ENCODE measurements at regions not wholly inside any gene's neighbourhood (a gene's known extent, or its start where the extent isn't known, plus 50 kb on each side); places are given as distances from the start of the nearest gene placed in this dataset.

DNA sequence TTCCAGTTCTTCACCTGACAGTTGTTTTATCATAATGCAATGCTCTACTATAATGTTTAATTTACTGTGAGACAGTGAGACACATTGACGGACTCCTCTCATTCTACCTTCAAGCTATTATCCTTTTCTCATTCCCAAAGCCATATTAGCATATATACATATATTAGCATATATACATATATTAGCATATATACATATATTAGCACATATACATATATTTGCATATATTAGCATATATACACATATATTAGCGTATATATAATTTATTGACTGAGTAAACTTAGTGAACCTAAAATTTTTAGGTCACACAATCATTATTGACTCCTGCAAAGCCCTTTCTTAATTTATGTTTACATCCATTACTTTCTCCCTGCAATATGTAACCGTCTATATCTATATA is 555.0 kb upstream of the ADGRB3 start:
- H3K79me1 ChIP-seq (ENCODE audit: low read depth, low read length), result no peaks in the 10 kb centered on the region
- H3K4me3 ChIP-seq (ENCODE audit: low read length in 2 of 2), result no peak overlapping the region
- DNase-seq (ENCODE audit: low spot score), result no peak
- H2BK15ac ChIP-seq (ENCODE audit: low read length), result no peak overlapping the region
- no peak overlapping the region for H2BK120ac ChIP-seq (ENCODE audit: low read depth, low read length)
- H3K27ac ChIP-seq (replicated peaks; ENCODE audit: low read length), result no peak overlapping the region
- H3K14ac ChIP-seq (ENCODE audit: low read length), result no peak overlapping the region
- no peaks in the 10 kb centered on the region for H3K4me1 ChIP-seq (ENCODE audit: control insufficient read depth in 2 of 2, insufficient read depth in 1 of 2, low read depth in 1 of 2, low read length in 2 of 2)
- no peak overlapping the region for H2AK5ac ChIP-seq (ENCODE audit: low read depth, low read length)
- no peak overlapping the region for H3K4ac ChIP-seq (ENCODE audit: low read length)
- no peak overlapping the region for H3K9ac ChIP-seq (ENCODE audit: low read depth, low read length, poor library complexity)
- H3K27me3 ChIP-seq (ENCODE audit: control insufficient read depth in 3 of 3, insufficient read depth in 3 of 3, low read depth in 1 of 3, low read length in 3 of 3), result no peaks in the 10 kb centered on the region
- no peaks in the 10 kb centered on the region for H3K36me3 ChIP-seq (replicated peaks in 1 of 2; ENCODE audit: control insufficient read depth in 2 of 2, insufficient read depth in 2 of 2, low read length in 2 of 2)
- no peak overlapping the region for H4K91ac ChIP-seq (ENCODE audit: low read depth, low read length, poor library complexity)
- no peak overlapping the region for H2AFZ ChIP-seq (ENCODE audit: low read length)
- no peak overlapping the region for H2BK12ac ChIP-seq (ENCODE audit: low read length)
- no peaks in the 10 kb centered on the region for H3K9me3 ChIP-seq (replicated peaks in 1 of 2; ENCODE audit: control insufficient read depth in 2 of 2, insufficient read depth in 1 of 2, low read depth in 1 of 2, low read length in 2 of 2)
- H4K8ac ChIP-seq (ENCODE audit: low read depth, low read length), result no peak overlapping the region
- WGBS, 2 donors (ENCODE audit: extremely low coverage in 2 of 2, insufficient read length in 2 of 2, insufficient replicate concordance in 1 of 2), result no CpG with 5 or more reads among the region's 3 CpGs
- no peak overlapping the region for H3K4me2 ChIP-seq (ENCODE audit: insufficient read depth, low read length, poor library complexity, severe bottlenecking)
- H3K18ac ChIP-seq (ENCODE audit: low read length), result no peak overlapping the region
- no peak overlapping the region for H2BK5ac ChIP-seq (ENCODE audit: low read length)
- no peak overlapping the region for H3K23ac ChIP-seq (ENCODE audit: low read depth, low read length, poor library complexity)

DNA sequence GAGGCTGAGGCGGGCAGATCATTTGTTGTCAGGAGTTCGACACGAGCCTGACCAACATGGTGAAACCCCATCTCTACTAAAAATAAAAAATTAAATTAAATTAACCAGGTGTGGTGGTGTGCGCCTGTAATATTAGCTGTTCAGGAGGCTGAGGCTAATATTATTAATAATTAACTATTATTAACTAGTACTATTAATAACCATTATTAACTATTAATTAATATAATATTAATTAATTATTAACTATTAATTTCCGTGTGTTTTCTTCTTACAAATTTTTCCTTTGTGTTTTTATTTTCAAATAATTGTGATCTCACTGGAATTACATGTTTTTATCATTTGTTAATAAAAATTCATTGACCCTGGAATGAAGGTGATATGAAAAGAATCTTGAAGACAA is 557.4 kb upstream of the ADGRB3 start:
- Histone ChIP-seq H3K79me1 (ENCODE audit: low read depth, low read length) (no peaks in the 10 kb centered on the region), H3K27me3 (ENCODE audit: control insufficient read depth in 3 of 3, insufficient read depth in 3 of 3, low read depth in 1 of 3, low read length in 3 of 3) (no peaks in the 10 kb centered on the region), H3K4me2 (ENCODE audit: insufficient read depth, low read length, poor library complexity, severe bottlenecking) (no peak overlapping the region), H3K9ac (ENCODE audit: low read depth, low read length, poor library complexity) (no peak overlapping the region), H3K9me3 (replicated peaks in 1 of 2; ENCODE audit: control insufficient read depth in 2 of 2, insufficient read depth in 1 of 2, low read depth in 1 of 2, low read length in 2 of 2) (no peaks in the 10 kb centered on the region), H3K18ac (ENCODE audit: low read length) (no peak overlapping the region), H2BK12ac (ENCODE audit: low read length) (no peak overlapping the region), H2BK15ac (ENCODE audit: low read length) (no peak overlapping the region), H3K23ac (ENCODE audit: low read depth, low read length, poor library complexity) (no peak overlapping the region), H4K8ac (ENCODE audit: low read depth, low read length) (no peak overlapping the region), H3K4me3 (ENCODE audit: low read length in 2 of 2) (no peak overlapping the region), H2BK5ac (ENCODE audit: low read length) (no peak overlapping the region), H2AK5ac (ENCODE audit: low read depth, low read length) (no peak overlapping the region), H3K4me1 (ENCODE audit: control insufficient read depth in 2 of 2, insufficient read depth in 1 of 2, low read depth in 1 of 2, low read length in 2 of 2) (no peaks in the 10 kb centered on the region), H3K36me3 (replicated peaks in 1 of 2; ENCODE audit: control insufficient read depth in 2 of 2, insufficient read depth in 2 of 2, low read length in 2 of 2) (no peaks in the 10 kb centered on the region), H2AFZ (ENCODE audit: low read length) (no peak overlapping the region), H3K14ac (ENCODE audit: low read length) (no peak overlapping the region), H4K91ac (ENCODE audit: low read depth, low read length, poor library complexity) (no peak overlapping the region), H2BK120ac (ENCODE audit: low read depth, low read length) (no peak overlapping the region), H3K4ac (ENCODE audit: low read length) (no peak overlapping the region), H3K27ac (replicated peaks; ENCODE audit: low read length) (no peak overlapping the region)
- no peak for DNase-seq (ENCODE audit: low spot score)
- no CpG with 5 or more reads among the region's 5 CpGs for WGBS, 2 donors (ENCODE audit: extremely low coverage in 2 of 2, insufficient read length in 2 of 2, insufficient replicate concordance in 1 of 2)

DNA sequence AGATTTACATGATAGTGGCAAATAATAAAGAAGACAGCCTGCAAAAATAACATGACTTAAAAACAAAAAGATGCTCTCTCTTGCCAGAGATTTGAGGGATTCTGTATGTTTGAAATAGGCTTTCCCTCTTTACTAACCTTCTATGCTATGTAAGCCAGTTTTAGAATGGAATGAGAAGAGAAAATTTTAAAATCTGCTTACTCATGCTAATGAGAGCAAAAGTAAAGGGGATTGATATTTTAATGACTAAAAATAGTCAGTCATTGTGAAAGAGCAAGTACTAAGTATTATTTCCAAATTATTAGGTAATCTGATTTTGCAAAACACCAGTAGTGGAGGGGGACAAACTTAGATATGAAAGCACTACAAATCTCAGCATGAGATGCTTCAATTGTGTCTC is 563.3 kb upstream of the ADGRB3 start:
- H4K8ac ChIP-seq (ENCODE audit: low read depth, low read length), result no peak overlapping the region
- DNase-seq (ENCODE audit: low spot score), result no peak
- no peak overlapping the region for H2BK15ac ChIP-seq (ENCODE audit: low read length)
- no peak overlapping the region for H2AK5ac ChIP-seq (ENCODE audit: low read depth, low read length)
- H3K23ac ChIP-seq (ENCODE audit: low read depth, low read length, poor library complexity), result no peak overlapping the region
- no peak overlapping the region for H3K4me2 ChIP-seq (ENCODE audit: insufficient read depth, low read length, poor library complexity, severe bottlenecking)
- no peaks in the 10 kb centered on the region for H3K36me3 ChIP-seq (replicated peaks in 1 of 2; ENCODE audit: control insufficient read depth in 2 of 2, insufficient read depth in 2 of 2, low read length in 2 of 2)
- H2AFZ ChIP-seq (ENCODE audit: low read length), result no peak overlapping the region
- H2BK5ac ChIP-seq (ENCODE audit: low read length), result no peak overlapping the region
- H2BK120ac ChIP-seq (ENCODE audit: low read depth, low read length), result no peak overlapping the region
- H3K27ac ChIP-seq (replicated peaks; ENCODE audit: low read length), result no peak overlapping the region
- H3K18ac ChIP-seq (ENCODE audit: low read length), result no peak overlapping the region
- H3K4ac ChIP-seq (ENCODE audit: low read length), result no peak overlapping the region
- no peaks in the 10 kb centered on the region for H3K4me1 ChIP-seq (ENCODE audit: control insufficient read depth in 2 of 2, insufficient read depth in 1 of 2, low read depth in 1 of 2, low read length in 2 of 2)
- no peaks in the 10 kb centered on the region for H3K79me1 ChIP-seq (ENCODE audit: low read depth, low read length)
- H4K91ac ChIP-seq (ENCODE audit: low read depth, low read length, poor library complexity), result no peak overlapping the region
- H3K27me3 ChIP-seq (ENCODE audit: control insufficient read depth in 3 of 3, insufficient read depth in 3 of 3, low read depth in 1 of 3, low read length in 3 of 3), result no peaks in the 10 kb centered on the region
- no peaks in the 10 kb centered on the region for H3K9me3 ChIP-seq (replicated peaks in 1 of 2; ENCODE audit: control insufficient read depth in 2 of 2, insufficient read depth in 1 of 2, low read depth in 1 of 2, low read length in 2 of 2)
- no peak overlapping the region for H3K9ac ChIP-seq (ENCODE audit: low read depth, low read length, poor library complexity)
- H3K14ac ChIP-seq (ENCODE audit: low read length), result no peak overlapping the region
- H3K4me3 ChIP-seq (ENCODE audit: low read length in 2 of 2), result no peak overlapping the region
- no peak overlapping the region for H2BK12ac ChIP-seq (ENCODE audit: low read length)

DNA sequence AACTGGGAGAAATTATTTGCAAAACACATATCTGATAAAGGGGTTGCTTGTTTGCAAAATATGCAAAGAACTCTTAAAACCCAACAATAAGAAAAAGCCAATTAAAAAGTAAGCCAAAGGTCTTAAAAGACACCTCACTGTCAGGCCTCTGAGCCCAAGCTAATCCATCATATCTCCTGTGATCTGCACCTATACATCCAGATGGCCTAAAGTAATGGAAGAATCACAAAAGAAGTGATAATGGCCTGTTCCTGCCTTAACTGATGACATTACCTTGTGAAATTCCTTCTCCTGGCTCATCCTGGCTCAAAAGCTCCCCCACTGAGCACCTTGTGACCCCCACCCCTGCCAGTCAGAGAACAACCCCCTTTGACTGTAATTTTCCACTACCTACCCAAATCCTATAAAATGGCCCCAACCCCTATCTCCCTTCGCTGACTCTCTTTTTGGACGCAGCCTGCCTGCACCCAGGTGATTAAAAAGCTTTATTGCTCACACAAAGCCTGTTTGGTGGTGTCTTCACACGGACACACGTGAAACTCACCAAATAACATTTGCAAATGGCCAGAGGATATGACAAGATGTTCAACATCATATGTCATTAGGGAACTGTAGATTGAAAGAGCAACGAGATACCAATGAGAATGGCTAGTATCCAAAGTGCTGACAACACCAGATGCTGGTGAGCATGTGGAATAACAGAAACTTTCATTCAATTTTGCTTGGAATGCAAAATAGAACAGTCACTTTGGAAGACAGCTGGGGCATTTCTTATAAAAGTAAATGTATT is 565.0 kb upstream of the ADGRB3 start:
- Histone ChIP-seq H2AFZ (ENCODE audit: low read length) (no peak overlapping the region), H3K79me1 (ENCODE audit: low read depth, low read length) (no peaks in the 10 kb centered on the region), H4K8ac (ENCODE audit: low read depth, low read length) (no peak overlapping the region), H3K4me2 (ENCODE audit: insufficient read depth, low read length, poor library complexity, severe bottlenecking) (no peak overlapping the region), H2BK120ac (ENCODE audit: low read depth, low read length) (no peak overlapping the region), H3K9ac (ENCODE audit: low read depth, low read length, poor library complexity) (no peak overlapping the region), H3K27me3 (ENCODE audit: control insufficient read depth in 3 of 3, insufficient read depth in 3 of 3, low read depth in 1 of 3, low read length in 3 of 3) (no peaks in the 10 kb centered on the region), H2BK5ac (ENCODE audit: low read length) (no peak overlapping the region), H3K4me1 (ENCODE audit: control insufficient read depth in 2 of 2, insufficient read depth in 1 of 2, low read depth in 1 of 2, low read length in 2 of 2) (no peaks in the 10 kb centered on the region), H3K23ac (ENCODE audit: low read depth, low read length, poor library complexity) (no peak overlapping the region), H3K4me3 (ENCODE audit: low read length in 2 of 2) (no peak overlapping the region), H2BK15ac (ENCODE audit: low read length) (no peak overlapping the region), H3K27ac (replicated peaks; ENCODE audit: low read length) (no peak overlapping the region), H3K9me3 (replicated peaks in 1 of 2; ENCODE audit: control insufficient read depth in 2 of 2, insufficient read depth in 1 of 2, low read depth in 1 of 2, low read length in 2 of 2) (no peaks in the 10 kb centered on the region), H4K91ac (ENCODE audit: low read depth, low read length, poor library complexity) (no peak overlapping the region), H2AK5ac (ENCODE audit: low read depth, low read length) (no peak overlapping the region), H3K4ac (ENCODE audit: low read length) (no peak overlapping the region), H2BK12ac (ENCODE audit: low read length) (no peak overlapping the region), H3K36me3 (replicated peaks in 1 of 2; ENCODE audit: control insufficient read depth in 2 of 2, insufficient read depth in 2 of 2, low read length in 2 of 2) (no peaks in the 10 kb centered on the region), H3K18ac (ENCODE audit: low read length) (no peak overlapping the region), H3K14ac (ENCODE audit: low read length) (no peak overlapping the region)
- no peak for DNase-seq (ENCODE audit: low spot score)
- WGBS, 2 donors (ENCODE audit: extremely low coverage in 2 of 2, insufficient read length in 2 of 2, insufficient replicate concordance in 1 of 2), result no CpG with 5 or more reads among the region's 5 CpGs

Data from neuronal stem cell (in vitro differentiated cells).